ENCODE measurements at regions not wholly inside any gene's neighbourhood (a gene's known extent, or its start where the extent isn't known, plus 50 kb on each side); places are given as distances from the start of the nearest gene placed in this dataset.
"Not testable (repeated sequence)": the region's sequence is repeated elsewhere in the genome, so short reads cannot be mapped to it uniquely, and the experiment has no call there.

DNA sequence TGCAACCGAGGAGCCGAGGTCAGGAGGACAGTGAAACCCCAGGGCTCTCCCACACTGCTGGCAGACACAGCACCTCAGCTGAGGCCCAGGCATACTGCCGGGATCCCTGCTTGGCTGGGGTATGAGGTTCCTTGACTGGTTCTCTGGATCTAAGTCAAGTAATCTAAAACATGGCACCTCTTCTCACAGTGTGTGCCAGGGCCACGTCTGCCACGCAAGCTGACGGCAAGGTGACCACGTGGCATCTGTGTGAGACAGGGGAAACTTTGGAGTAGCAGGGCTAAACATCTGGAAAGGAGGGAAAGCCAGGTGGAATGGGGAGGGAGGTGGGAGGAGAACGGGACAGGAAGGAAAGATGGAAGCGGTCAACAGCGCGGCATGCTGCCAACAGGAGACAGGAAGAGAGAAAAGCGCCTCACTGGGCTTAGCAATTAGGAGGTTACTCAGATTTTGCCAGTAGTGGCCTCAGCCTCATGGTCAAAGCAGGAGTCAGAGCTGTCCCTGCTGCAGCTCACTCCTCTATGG lies 103.7 kb downstream of the CXCL12 start:
- peaks cover 9% of the 10 kb centered on the region for H3K27me3 Mint-ChIP-seq
- H3K36me3 Mint-ChIP-seq (ENCODE audit: insufficient read depth) = no peaks in the 10 kb centered on the region
- ATAC-seq (replicated peaks; ENCODE audit: extremely low read depth, poor library complexity, severe bottlenecking) (no peak), DNase-seq (ENCODE audit: low spot score in 2 of 2) (no peak)
- no peaks in the 10 kb centered on the region for H3K9me3 Mint-ChIP-seq
- no peak overlapping the region for H3K4me3 Mint-ChIP-seq
- H3K27ac Mint-ChIP-seq (ENCODE audit: low read depth) = no peak overlapping the region
- no peaks in the 10 kb centered on the region for H3K4me1 Mint-ChIP-seq

DNA sequence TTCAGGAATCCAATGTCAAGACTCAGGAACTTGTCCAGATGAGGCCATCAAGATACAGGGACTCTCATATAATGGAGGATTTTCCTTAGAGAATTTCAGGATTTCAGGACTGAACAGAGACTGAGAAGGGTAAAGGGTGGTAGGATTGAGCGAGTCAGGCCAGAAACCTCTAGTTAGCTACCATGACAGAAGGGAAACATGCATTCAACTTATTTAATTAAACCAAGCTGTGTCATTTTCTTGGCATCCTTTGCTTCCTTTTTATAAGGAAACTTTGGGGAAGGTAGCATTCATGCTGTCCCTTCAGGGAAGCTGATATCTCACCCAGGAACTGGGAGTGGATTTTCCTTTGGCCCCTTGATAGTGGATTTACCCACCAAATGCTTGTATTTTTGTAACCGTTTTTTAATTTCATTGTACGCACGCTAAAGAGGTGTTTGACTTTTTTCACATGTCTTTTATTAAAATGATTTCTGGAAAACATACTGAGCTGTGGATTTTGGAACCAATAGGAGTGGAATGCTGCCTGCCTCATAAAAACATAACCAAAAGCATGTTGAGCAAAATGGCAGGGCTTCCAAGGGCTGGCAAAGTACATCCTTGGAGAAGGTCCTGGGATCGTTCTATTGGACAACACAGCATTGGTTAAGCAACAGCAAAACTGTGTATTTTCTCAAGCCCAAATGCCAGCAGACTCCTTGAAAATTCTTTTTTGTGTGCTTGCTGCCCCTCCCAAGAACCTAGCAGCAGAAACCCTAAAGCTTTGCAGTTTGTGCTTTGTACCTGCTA lies 104.5 kb downstream of the CXCL12 start:
- no peak for ATAC-seq (replicated peaks; ENCODE audit: extremely low read depth, poor library complexity, severe bottlenecking)
- Mint-ChIP-seq H3K4me1 (no peaks in the 10 kb centered on the region), H3K27ac (ENCODE audit: low read depth) (no peak overlapping the region), H3K36me3 (ENCODE audit: insufficient read depth) (no peaks in the 10 kb centered on the region), H3K9me3 (no peaks in the 10 kb centered on the region), H3K4me3 (no peak overlapping the region), H3K27me3 (peaks cover 9% of the 10 kb centered on the region)
- DNase-seq (ENCODE audit: low spot score in 2 of 2) = no peak

- H3K4me3 Mint-ChIP-seq = no peak overlapping the region
- ATAC-seq (replicated peaks; ENCODE audit: extremely low read depth, poor library complexity, severe bottlenecking) (no peak), DNase-seq (ENCODE audit: low spot score in 2 of 2) (no peak)
- H3K27me3 Mint-ChIP-seq = peaks cover 9% of the 10 kb centered on the region
- no peaks in the 10 kb centered on the region for H3K9me3 Mint-ChIP-seq
- H3K27ac Mint-ChIP-seq (ENCODE audit: low read depth) = no peak overlapping the region
- no peaks in the 10 kb centered on the region for H3K36me3 Mint-ChIP-seq (ENCODE audit: insufficient read depth)
- H3K4me1 Mint-ChIP-seq = no peaks in the 10 kb centered on the region
Observed at GRCh38 chr10:44279426-44280126, 105.3 kb downstream of the CXCL12 start.

- ATAC-seq (replicated peaks; ENCODE audit: extremely low read depth, poor library complexity, severe bottlenecking) (no peak), DNase-seq (ENCODE audit: low spot score in 2 of 2) (no peak)
- Mint-ChIP-seq H3K4me3 (no peak overlapping the region), H3K36me3 (ENCODE audit: insufficient read depth) (no peaks in the 10 kb centered on the region), H3K4me1 (no peaks in the 10 kb centered on the region), H3K27ac (ENCODE audit: low read depth) (no peak overlapping the region), H3K9me3 (no peaks in the 10 kb centered on the region), H3K27me3 (peaks cover 9% of the 10 kb centered on the region)
Observed at GRCh38 chr10:44278837-44279324, 106.0 kb downstream of the CXCL12 start.

- not testable (repeated sequence) for H3K9me3 Mint-ChIP-seq; DNase-seq (ENCODE audit: low spot score in 2 of 2); ATAC-seq (replicated peaks; ENCODE audit: extremely low read depth, poor library complexity, severe bottlenecking); H3K27ac Mint-ChIP-seq (ENCODE audit: low read depth); H3K36me3 Mint-ChIP-seq (ENCODE audit: insufficient read depth); H3K4me1 Mint-ChIP-seq; H3K4me3 Mint-ChIP-seq
- H3K27me3 Mint-ChIP-seq = peaks cover 56% of the 10 kb centered on the region
Observed at GRCh38 chr10:44268435-44268948, 116.4 kb downstream of the CXCL12 start.

DNA sequence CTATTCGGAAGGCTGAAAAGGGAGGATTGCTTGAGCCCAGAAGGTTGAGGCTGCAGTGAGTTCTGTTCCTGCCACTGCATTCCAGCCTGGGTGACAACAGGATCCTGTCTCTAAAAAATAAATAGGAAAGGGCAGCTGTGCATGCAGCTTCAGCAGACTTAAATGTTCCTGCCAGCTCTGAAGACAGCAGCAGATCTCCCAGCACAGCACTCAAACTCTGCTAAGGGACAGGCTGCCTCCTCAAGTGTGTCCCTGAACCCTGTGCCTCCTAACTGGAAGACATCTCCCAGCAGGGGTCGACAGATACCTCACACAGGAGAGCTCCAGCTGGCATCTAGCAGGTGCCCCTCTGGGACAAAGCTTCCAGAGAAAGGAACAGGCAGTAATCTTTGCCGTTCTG lies 117.9 kb downstream of the CXCL12 start:
- ATAC-seq (replicated peaks; ENCODE audit: extremely low read depth, poor library complexity, severe bottlenecking) = no peak
- peaks cover 56% of the 10 kb centered on the region for H3K27me3 Mint-ChIP-seq
- H3K4me3 Mint-ChIP-seq = no peak overlapping the region

DNA sequence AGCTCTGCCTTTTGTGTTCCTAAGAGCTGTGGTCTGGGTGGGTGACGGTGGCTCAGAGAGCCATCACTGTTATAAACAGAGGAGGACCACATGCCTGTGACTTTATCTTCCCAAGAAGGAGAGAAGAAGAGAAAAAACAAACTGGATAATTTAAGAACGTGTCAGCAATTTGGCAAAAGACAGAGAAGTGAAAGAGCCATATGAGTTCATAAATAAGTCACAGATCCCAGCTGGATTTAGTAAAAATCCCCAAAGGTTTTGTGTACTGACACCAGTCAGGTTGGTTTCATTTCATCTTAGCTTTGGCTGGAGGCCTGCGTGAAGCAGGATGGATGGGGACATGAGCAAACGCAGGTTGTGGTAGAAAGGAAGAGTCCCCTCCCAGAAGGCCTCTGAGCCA lies 120.7 kb downstream of the CXCL12 start:
- Mint-ChIP-seq H3K36me3 (ENCODE audit: insufficient read depth) (peaks cover 2% of the 10 kb centered on the region), H3K9me3 (peaks cover 5% of the 10 kb centered on the region), H3K4me1 (no peaks in the 10 kb centered on the region), H3K27ac (ENCODE audit: low read depth) (no peak overlapping the region), H3K4me3 (no peak overlapping the region), H3K27me3 (peaks cover 43% of the 10 kb centered on the region)
- no peak for ATAC-seq (replicated peaks; ENCODE audit: extremely low read depth, poor library complexity, severe bottlenecking)
- DNase-seq (ENCODE audit: low spot score in 2 of 2) = no peak

More for the DNA sequence above, 117.9 kb downstream of the CXCL12 start:
- H3K4me1 Mint-ChIP-seq = no peaks in the 10 kb centered on the region
- H3K9me3 Mint-ChIP-seq = peaks cover 5% of the 10 kb centered on the region
- peaks cover 2% of the 10 kb centered on the region for H3K36me3 Mint-ChIP-seq (ENCODE audit: insufficient read depth)
- no peak for DNase-seq (ENCODE audit: low spot score in 2 of 2)
- H3K27ac Mint-ChIP-seq (ENCODE audit: low read depth) = no peak overlapping the region

DNA sequence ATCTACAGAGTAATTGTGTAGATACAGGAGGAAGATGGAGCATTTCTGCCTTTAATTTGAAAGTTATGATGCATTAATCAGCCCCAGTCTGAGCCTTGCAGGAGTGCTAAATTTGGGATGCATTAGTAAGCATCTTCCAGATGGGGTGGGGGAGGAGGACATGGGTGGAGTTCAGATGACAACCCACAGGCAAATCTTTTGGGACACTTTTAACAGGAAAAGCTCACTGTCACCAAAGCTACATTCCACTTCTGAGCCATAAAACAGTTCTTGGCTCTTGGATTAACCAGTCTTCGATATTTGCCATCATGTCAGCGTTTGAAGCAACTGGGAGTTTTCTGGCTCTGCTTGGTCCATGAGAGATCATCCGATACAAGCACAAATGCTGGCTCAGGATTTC lies 121.1 kb downstream of the CXCL12 start:
- Mint-ChIP-seq H3K27me3 (peaks cover 43% of the 10 kb centered on the region), H3K4me3 (no peak overlapping the region)

DNA sequence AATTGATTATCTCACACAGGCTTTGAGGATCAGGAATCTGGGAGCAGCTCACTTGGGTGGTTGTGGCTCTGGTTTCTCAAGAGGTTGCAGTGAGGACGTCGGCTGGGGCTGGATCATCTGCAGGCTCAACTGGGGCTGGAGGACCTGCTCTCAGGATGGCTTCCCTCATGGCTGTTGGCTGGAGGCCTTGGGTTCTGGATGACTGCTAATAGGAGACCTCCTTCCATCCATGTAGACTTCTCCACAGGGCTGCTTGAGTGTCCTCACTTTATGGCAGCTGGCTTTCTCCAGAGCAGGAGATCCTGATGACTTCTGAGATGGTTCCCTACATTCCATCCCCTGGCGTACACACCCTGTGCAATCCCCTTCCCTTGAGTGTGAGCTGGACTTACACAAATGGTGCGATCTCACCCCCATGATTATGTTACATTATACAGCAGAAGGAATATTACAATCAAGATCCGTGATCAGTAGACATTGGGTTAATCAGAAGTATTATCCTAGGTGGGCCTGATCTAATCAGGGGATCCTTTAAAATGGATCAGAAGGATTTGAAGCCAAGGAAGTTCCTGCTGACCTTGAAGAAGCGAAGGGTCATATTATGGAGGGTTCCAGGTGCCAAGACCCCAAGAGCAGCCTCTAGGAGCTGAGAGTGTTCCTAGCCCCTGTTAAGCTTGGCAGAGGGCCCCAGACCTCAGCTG lies 122.2 kb downstream of the CXCL12 start:
- DNase-seq (ENCODE audit: low spot score in 2 of 2) (no peak), ATAC-seq (replicated peaks; ENCODE audit: extremely low read depth, poor library complexity, severe bottlenecking) (no peak)
- Mint-ChIP-seq H3K36me3 (ENCODE audit: insufficient read depth) (peaks cover under 1% of the 10 kb centered on the region), H3K9me3 (peaks cover 2% of the 10 kb centered on the region), H3K4me3 (no peak overlapping the region), H3K27me3 (peaks cover 37% of the 10 kb centered on the region), H3K4me1 (no peaks in the 10 kb centered on the region), H3K27ac (ENCODE audit: low read depth) (no peak overlapping the region)

More for the DNA sequence above, 121.1 kb downstream of the CXCL12 start:
- no peaks in the 10 kb centered on the region for H3K4me1 Mint-ChIP-seq
- DNase-seq (ENCODE audit: low spot score in 2 of 2) (no peak), ATAC-seq (replicated peaks; ENCODE audit: extremely low read depth, poor library complexity, severe bottlenecking) (no peak)
- peaks cover 2% of the 10 kb centered on the region for H3K36me3 Mint-ChIP-seq (ENCODE audit: insufficient read depth)
- no peak overlapping the region for H3K27ac Mint-ChIP-seq (ENCODE audit: low read depth)
- H3K9me3 Mint-ChIP-seq = peaks cover 5% of the 10 kb centered on the region

GRCh38 chr10:44261710-44262455 lies 123.0 kb downstream of the CXCL12 start:
- Mint-ChIP-seq H3K36me3 (ENCODE audit: insufficient read depth) (no peaks in the 10 kb centered on the region), H3K4me1 (no peaks in the 10 kb centered on the region), H3K27ac (ENCODE audit: low read depth) (no peak overlapping the region), H3K27me3 (peaks cover 29% of the 10 kb centered on the region), H3K9me3 (no peaks in the 10 kb centered on the region), H3K4me3 (no peak overlapping the region)
- DNase-seq (ENCODE audit: low spot score in 2 of 2) = no peak
- ATAC-seq (replicated peaks; ENCODE audit: extremely low read depth, poor library complexity, severe bottlenecking) = no peak

DNA sequence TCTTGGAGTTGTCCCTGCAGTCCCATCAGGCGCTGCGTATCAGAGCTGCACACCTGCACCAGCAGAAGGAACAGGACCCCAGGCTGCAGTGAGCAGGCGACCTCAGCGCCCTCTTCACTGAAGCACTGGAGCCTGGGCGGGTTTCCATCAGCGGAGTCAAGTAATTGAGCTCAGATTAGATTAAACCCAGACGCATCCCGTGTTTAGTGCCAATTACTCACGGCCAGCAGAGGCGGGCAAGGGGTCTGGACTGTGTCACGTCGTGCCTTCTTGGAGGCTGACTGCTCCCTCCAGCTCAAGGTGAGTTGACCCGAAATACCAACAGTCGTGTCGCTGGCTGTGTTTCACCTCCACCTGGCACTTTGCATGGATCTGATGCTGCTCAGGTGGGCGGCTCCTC lies 123.6 kb downstream of the CXCL12 start:
- Mint-ChIP-seq H3K4me1 (no peaks in the 10 kb centered on the region), H3K27me3 (peaks cover 25% of the 10 kb centered on the region), H3K27ac (ENCODE audit: low read depth) (no peak overlapping the region), H3K4me3 (no peak overlapping the region), H3K36me3 (ENCODE audit: insufficient read depth) (no peaks in the 10 kb centered on the region), H3K9me3 (no peaks in the 10 kb centered on the region)
- DNase-seq (ENCODE audit: low spot score in 2 of 2) (no peak), ATAC-seq (replicated peaks; ENCODE audit: extremely low read depth, poor library complexity, severe bottlenecking) (no peak)
